22Rv1 (cell line): ENCODE measurements at regions not wholly inside any gene's neighbourhood (a gene's known extent, or its start where the extent isn't known, plus 50 kb on each side); places are given as distances from the start of the nearest gene placed in this dataset.

Experiments
- ZFX ChIP-seq: fragments of 450-650 bp; IDR thresholded peaks from 2 replicates; pipeline ENCODE4 v1.6.1; 2017; ENCODE audit warnings: antibody characterized with exemption, borderline replicate concordance
- TF ChIP-seq, protein P1 (sequence below): fragments of 450-650 bp; IDR thresholded peaks from 2 replicates; pipeline ENCODE4 v1.5.1; 2017; ENCODE audit warnings: mild to moderate bottlenecking

DNA sequence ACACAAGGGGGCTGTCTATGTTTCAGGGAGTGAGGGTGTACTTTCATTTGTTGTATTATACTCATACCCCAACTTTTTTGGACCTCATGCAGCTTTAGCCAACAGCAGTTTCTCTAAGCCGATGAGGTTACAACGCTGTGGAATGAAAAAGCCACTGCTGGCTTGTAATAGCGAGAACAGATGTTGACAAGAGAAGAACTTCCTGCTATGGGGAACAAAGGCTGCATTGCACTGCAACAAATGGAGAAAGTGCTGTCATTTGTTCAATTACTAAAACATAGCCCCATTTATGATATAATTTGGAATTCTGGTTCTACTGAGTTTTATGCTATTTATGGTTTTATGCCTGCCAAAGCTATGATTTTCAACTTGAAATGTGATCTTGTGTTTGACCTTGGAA, 104.2 kb upstream of the TMEM72 start:
- TF ChIP-seq, protein P1, sequence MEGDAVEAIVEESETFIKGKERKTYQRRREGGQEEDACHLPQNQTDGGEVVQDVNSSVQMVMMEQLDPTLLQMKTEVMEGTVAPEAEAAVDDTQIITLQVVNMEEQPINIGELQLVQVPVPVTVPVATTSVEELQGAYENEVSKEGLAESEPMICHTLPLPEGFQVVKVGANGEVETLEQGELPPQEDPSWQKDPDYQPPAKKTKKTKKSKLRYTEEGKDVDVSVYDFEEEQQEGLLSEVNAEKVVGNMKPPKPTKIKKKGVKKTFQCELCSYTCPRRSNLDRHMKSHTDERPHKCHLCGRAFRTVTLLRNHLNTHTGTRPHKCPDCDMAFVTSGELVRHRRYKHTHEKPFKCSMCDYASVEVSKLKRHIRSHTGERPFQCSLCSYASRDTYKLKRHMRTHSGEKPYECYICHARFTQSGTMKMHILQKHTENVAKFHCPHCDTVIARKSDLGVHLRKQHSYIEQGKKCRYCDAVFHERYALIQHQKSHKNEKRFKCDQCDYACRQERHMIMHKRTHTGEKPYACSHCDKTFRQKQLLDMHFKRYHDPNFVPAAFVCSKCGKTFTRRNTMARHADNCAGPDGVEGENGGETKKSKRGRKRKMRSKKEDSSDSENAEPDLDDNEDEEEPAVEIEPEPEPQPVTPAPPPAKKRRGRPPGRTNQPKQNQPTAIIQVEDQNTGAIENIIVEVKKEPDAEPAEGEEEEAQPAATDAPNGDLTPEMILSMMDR = no peak
- TF ChIP-seq ZFX = no peak
